CD4-positive, alpha-beta T cell treated with Interferon alpha-2 for 1 hour (primary cell): ENCODE measurements at regions not wholly inside any gene's neighbourhood (a gene's known extent, or its start where the extent isn't known, plus 50 kb on each side); places are given as distances from the start of the nearest gene placed in this dataset.
A peak's percentile ranks its signal among the peaks of the same experiment; 100 is the strongest.
"Not testable (repeated sequence)": the region's sequence is repeated elsewhere in the genome, so short reads cannot be mapped to it uniquely, and the experiment has no call there.

ENCODE experiments used
- DNase-seq, 2 donors: peaks; one replicate each; pipeline ENCODE4 v3.0.0-alpha.2; 2020 to 2022

DNA sequence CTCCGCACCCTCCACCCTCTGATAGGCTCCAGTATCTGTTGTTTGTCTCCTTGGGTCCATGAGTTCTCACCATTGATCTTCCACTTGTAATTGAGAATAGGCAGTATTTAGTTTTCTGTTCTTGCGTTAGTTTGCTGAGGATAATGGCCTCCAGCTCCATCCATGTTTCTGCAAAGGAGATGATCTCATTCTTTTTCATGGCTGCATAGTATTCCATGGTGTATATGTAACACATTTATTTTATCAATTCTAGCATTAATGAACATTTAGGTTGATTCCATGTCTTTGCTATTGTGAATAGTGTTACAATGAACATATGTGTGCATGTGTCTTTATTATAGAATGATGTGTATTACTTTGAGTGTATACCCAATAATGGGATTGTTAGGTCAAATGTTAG lies 814.6 kb upstream of the FRG1 start:
- no peak for DNase-seq

DNA sequence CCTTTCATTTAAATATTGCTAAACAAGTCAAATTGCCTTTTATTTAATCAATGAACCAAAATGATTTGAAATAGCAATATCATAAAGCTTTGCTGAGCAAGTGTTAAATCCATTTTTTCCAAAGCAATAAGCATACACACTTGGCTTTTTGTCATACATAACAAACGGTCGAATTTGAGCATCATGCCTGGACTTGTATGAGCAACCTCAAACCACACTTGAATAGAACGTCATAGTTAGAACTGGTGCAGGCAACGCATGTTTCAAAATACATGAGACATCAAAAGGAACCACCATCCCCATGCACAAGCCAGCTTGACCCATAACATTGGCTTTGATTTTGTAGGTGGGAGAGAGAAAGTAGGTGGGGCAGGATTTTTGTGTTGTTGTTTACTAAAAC lies 812.3 kb upstream of the FRG1 start:
- no peak for DNase-seq

DNA sequence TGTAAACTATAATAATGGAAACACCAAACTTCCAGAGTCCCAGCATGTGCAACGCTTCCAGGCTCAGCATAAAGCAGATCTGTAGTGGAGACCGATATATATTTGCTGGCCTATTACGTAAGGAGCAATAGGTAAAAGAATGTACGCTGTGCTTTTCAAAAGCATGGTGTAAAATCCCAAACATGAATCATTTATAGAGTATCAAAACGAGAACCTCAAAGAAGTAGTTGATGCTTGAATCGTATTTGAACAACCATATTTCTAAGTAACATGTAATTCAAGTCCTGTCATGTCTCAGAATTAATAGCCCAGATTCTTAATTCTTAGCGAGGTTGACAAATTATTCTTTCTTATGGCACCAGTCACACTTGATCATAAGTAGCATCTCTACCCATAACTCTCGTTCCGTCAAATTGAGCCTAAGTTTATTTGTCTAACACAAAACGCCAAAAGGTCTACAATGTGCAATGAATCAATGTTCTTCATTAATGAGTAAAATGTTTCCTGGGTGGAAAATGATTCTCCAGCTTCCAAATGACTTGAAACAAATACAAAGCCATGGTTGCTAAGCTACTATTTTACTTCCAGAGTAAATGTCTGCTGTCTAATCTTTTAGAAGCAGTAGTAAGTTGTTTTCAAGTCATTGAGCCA lies 811.5 kb upstream of the FRG1 start:
- DNase-seq, result no peak

DNA sequence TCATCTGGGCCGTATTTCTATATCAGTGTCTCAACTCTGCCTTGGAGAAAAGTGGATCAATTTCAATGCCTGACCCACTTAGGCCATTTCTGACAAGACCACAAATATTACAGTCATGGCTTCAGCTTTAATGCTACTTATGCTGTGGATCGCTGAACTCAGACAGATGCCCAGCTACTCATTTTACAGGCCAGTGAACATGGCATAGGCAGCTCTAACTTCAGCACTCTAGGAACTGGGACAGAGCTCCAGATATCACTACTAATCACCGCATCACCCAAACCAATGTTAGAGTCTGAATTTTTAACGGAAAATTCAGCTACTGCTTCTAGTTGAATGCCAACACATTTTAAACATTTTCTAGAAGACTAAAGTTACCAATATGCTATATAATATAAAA lies 809.6 kb upstream of the FRG1 start:
- no peak for DNase-seq

GRCh38 chr4:189136462-189136861 lies 804.2 kb upstream of the FRG1 start:
- no peak for DNase-seq

DNA sequence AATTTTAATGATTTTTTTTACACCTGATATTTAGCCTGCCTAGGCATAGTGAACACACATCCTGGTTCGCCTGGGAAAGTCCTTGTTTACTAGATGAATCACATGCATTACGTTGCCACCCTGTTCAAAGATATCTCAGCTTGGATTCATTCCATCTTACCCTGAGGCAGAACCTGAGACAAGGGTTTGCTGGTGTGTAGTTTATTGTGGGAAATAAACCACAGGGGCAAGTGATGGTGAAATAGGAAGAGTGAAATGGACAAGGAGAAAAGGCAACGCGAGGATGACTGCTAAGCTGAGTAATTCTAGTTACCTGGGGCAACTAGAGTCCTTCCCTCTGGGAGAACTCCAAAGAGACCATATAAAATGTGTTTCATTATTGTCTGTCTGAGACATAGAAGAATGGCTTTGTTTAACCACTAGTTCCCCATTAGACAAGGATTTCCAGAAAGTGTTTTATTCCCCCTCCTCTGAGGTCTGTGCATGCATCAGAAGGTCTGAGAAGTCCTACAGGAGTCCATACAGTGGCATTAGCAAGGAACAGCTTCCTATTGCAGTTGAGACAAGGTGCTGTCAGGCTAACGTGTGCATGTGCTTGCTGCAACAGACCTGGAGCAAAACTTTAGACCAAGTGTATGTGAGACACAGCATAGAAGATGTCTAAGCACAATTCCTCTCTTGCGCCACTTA lies 797.3 kb upstream of the FRG1 start:
- no peak for DNase-seq

GRCh38 chr4:189147005-189147929 lies 793.4 kb upstream of the FRG1 start:
- no peak for DNase-seq

GRCh38 chr4:189155083-189155482 lies 785.6 kb upstream of the FRG1 start:
- not testable (repeated sequence) for DNase-seq

DNA sequence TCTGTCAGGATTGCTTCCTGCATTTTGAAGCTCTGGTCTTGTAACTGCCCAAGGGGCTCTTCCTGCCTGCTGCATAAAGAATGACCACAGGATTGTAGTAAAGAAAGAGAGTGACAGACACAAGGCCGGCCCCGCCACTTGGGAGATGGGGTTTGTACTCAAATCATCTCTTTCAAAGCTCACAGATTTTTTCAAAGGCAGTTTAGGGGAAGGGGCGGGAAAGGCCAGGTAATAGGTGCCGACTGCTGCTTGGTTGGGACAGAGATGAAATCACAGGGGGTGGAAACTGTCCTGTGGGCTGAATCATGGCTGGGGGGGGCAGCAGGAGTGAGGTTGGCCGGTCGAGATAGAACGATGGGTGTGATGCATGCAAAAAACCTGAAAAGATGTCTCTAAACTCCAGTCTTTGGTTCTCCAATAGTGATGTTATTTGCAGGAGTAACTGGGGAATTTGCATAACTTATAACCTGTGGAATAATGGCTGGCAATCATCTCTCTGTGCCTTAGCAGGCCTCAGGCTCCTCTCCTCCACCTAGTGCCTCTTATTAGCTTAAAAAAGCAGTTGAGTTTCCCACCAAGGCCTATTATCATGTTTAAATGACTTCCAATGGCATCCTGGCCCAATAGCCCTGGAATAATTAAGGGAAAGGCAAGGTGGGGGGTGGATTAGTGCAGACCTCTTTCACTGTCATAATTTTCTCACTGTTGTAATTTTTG lies 778.4 kb upstream of the FRG1 start:
- DNase-seq, result no peak

GRCh38 chr4:189162888-189163287 lies 777.8 kb upstream of the FRG1 start:
- DNase-seq, result no peak

DNA sequence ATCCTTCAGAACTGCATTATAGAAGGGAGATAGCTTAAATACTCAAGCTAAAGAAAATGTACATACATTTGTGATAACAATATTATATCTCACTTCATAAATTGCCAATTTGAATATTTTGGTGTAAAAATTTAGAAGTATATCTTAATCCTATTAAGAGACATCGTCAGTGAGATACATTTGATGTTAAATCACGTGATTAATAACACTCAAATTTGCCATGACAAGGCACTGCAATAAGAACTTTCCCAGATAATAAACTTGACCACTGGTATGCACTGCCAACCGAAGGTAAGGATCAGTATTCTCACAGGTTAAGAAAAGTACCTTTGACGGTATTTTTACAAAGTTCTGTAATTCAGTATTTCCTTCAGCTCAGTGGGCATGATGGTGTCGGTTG lies 764.7 kb upstream of the FRG1 start:
- no peak for DNase-seq

DNA sequence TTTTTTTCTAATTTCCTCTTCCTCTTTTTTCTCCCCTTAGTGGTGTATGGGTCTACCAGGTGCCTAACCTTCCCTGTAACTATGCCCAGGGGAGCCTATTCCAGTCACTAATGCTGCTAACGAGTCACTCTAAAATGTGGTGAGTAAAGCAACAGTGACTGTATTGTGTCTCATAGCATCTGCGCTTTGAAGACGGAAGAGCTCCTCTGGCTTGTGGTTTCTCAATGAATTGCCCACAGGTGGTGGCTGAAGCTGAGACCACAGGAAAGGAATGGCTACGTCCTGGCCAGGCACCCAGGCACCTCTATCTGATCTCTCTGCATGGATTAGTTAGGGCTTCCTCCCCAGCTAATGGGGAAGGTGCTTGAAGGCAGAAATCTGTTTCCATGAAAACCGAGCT lies 763.5 kb upstream of the FRG1 start:
- DNase-seq, result no peak

GRCh38 chr4:189178125-189178746 lies 762.4 kb upstream of the FRG1 start:
- DNase-seq, result no peak

DNA sequence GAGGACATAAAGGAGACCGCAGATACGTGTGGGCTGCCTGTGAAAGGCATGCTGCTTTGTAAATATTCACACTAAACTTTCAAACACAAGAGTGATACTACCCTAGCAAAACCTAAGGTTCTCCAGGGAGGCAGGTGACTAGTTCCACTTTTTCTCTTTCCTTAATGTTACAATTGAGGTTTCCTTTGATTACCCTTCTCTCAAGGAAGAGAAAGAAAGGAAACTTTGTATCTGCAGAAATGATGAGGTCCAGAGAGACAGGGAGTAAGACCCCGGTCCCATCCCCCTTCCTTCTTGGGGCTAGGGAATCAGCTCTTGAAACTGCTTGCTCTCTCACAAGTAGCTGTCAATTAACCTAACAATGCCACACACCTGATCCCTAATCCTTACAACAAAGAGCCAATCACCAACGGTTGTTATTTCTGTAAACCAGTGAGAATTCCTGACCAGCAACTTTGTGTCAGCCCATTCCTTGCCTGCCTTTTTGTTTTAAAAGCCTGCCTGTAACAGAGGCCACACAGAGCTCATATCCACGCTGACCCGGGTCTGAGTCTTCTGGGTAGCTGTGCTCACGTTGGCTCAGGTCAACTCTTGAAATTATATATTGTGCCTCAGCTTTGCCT lies 754.8 kb upstream of the FRG1 start:
- no peak for DNase-seq

GRCh38 chr4:189187531-189188052 lies 753.1 kb upstream of the FRG1 start:
- DNase-seq, result no peak

- no peak for DNase-seq
Measured at GRCh38 chr4:189198624-189199023, 742.0 kb upstream of the FRG1 start.

GRCh38 chr4:189200353-189200752 lies 740.3 kb upstream of the FRG1 start:
- no peak for DNase-seq

GRCh38 chr4:189202182-189202868 lies 738.3 kb upstream of the FRG1 start:
- DNase-seq, result peak; percentile 2 to 7

DNA sequence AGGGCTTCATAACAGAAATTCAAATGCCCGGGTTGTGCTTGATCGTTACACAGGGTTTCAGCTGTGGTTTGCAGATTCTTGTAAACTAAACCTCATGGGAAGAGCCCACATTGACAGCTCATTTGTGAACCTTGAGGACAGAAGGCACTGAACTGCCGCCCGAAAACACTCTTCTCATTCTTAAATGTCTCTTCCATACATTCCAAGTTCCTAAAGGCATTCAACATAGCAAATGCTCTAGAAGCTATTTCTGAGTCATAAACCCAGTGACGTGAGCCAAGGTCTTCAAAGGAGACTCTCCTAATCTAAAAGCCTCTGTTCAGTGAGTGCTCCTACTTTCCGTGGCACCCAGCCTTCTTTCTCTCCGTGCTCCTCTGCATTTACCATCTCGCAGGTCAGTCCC lies 737.8 kb upstream of the FRG1 start:
- no peak for DNase-seq

DNA sequence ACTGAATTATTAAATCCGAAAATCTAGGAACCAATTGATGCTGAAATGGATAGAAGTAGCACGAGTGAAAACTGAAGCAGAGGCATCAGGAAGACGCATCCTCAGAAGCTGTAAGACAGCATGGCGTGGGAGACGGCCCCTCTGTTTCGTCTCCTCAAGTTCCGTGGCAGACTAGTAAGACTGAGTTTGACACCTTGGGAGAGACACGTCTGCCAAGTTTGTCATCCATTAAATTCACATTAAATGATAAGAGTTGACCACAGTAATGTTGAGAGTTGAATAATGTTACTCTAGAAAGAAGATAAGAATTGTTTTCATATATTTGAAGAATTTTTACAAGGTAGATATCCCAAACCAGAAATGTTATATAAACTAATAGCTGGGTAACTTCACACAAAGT lies 736.1 kb upstream of the FRG1 start:
- no peak for DNase-seq

DNA sequence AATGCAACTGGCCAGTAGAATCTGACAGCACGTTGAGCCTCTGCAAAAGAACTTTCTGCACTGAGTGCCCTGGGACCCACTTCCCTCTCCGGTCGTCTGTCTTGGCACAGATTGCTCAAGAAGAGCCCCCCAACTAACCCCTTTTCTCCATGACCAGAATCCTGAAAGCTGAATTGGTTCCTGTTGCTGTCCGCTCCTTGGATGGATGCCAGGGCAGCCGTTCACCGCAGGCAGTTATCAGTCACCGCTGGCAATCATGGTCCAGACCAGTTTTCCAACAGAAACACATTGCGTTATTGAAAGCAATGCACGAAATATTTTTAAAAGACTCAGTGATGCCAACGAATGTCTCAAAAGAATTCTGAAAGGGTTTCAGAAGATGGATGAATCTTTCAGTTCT lies 733.7 kb upstream of the FRG1 start:
- DNase-seq, result no peak
